Erythroblast (primary cell): ENCODE measurements at regions not wholly inside any gene's neighbourhood (a gene's known extent, or its start where the extent isn't known, plus 50 kb on each side); places are given as distances from the start of the nearest gene placed in this dataset.

Source experiments
- GATA1 ChIP-seq: IDR thresholded peaks from 2 replicates; pipeline ENCODE4 v1.6.1; 2011; ENCODE audit warnings: low read depth, mild to moderate bottlenecking, control low read depth, low read length, moderate library complexity
- POLR2A ChIP-seq: IDR thresholded peaks from 2 replicates; pipeline ENCODE4 v1.6.1; 2011; ENCODE audit warnings: mild to moderate bottlenecking, low read length

- no peak for TF ChIP-seq POLR2A
- no peak for TF ChIP-seq GATA1
Measured at GRCh38 chr12:78568321-78569020, 296.1 kb upstream of the SYT1 start.
